ENCODE measurements at regions not wholly inside any gene's neighbourhood (a gene's known extent, or its start where the extent isn't known, plus 50 kb on each side); places are given as distances from the start of the nearest gene placed in this dataset.

GRCh38 chr2:221836095-221836494 is 264.0 kb upstream of the EPHA4 start:
- Histone ChIP-seq H3K4me3 (replicated peaks; ENCODE audit: insufficient read depth, low read length) (no peak overlapping the region), H3K27me3 (ENCODE audit: insufficient read depth, poor library complexity, severe bottlenecking) (no peaks in the 10 kb centered on the region), H3K27ac (replicated peaks) (no peak overlapping the region)
- no peak for DNase-seq (ENCODE audit: low read depth in 1 of 2, low spot score in 1 of 2)
- TF ChIP-seq GABPA (IDR thresholded peaks at IDR 0.05; ENCODE audit: low read depth) (no peak), CTCF (IDR thresholded peaks at IDR 0.05; ENCODE audit: insufficient read depth, low read length) (no peak), POLR2AphosphoS5 (IDR thresholded peaks at IDR 0.05; ENCODE audit: low read depth) (no peak), SPI1 (IDR thresholded peaks at IDR 0.05; ENCODE audit: borderline replicate concordance, low read depth) (no peak), REST (IDR thresholded peaks at IDR 0.05; ENCODE audit: insufficient replicate concordance, low read depth) (no peak)

- no peaks in the 10 kb centered on the region for H3K27me3 ChIP-seq (ENCODE audit: insufficient read depth, poor library complexity, severe bottlenecking)
- H3K27ac ChIP-seq (replicated peaks): no peak overlapping the region
- no peak for DNase-seq (ENCODE audit: low read depth in 1 of 2, low spot score in 1 of 2)
- no peak for TF ChIP-seq REST (IDR thresholded peaks at IDR 0.05; ENCODE audit: insufficient replicate concordance, low read depth)
- no peak for TF ChIP-seq POLR2AphosphoS5 (IDR thresholded peaks at IDR 0.05; ENCODE audit: low read depth)
- H3K4me3 ChIP-seq (replicated peaks; ENCODE audit: insufficient read depth, low read length): no peak overlapping the region
Observed at GRCh38 chr2:221833966-221834365, 261.9 kb upstream of the EPHA4 start.

GRCh38 chr2:221831051-221831450 is 258.9 kb upstream of the EPHA4 start:
- DNase-seq (ENCODE audit: low read depth in 1 of 2, low spot score in 1 of 2): no peak
- no peak overlapping the region for H3K27ac ChIP-seq (replicated peaks)
- no peak overlapping the region for H3K4me3 ChIP-seq (replicated peaks; ENCODE audit: insufficient read depth, low read length)
- H3K27me3 ChIP-seq (ENCODE audit: insufficient read depth, poor library complexity, severe bottlenecking): no peaks in the 10 kb centered on the region
- TF ChIP-seq GABPA (IDR thresholded peaks at IDR 0.05; ENCODE audit: low read depth) (no peak), SPI1 (IDR thresholded peaks at IDR 0.05; ENCODE audit: borderline replicate concordance, low read depth) (no peak), REST (IDR thresholded peaks at IDR 0.05; ENCODE audit: insufficient replicate concordance, low read depth) (no peak), CTCF (IDR thresholded peaks at IDR 0.05; ENCODE audit: insufficient read depth, low read length) (no peak), POLR2AphosphoS5 (IDR thresholded peaks at IDR 0.05; ENCODE audit: low read depth) (no peak)

- H3K27ac ChIP-seq (replicated peaks): no peak overlapping the region
- H3K27me3 ChIP-seq (ENCODE audit: insufficient read depth, poor library complexity, severe bottlenecking): no peaks in the 10 kb centered on the region
- DNase-seq (ENCODE audit: low read depth in 1 of 2, low spot score in 1 of 2): no peak
- TF ChIP-seq POLR2AphosphoS5 (IDR thresholded peaks at IDR 0.05; ENCODE audit: low read depth) (no peak), REST (IDR thresholded peaks at IDR 0.05; ENCODE audit: insufficient replicate concordance, low read depth) (no peak), GABPA (IDR thresholded peaks at IDR 0.05; ENCODE audit: low read depth) (no peak), SPI1 (IDR thresholded peaks at IDR 0.05; ENCODE audit: borderline replicate concordance, low read depth) (no peak), CTCF (IDR thresholded peaks at IDR 0.05; ENCODE audit: insufficient read depth, low read length) (no peak)
- no peak overlapping the region for H3K4me3 ChIP-seq (replicated peaks; ENCODE audit: insufficient read depth, low read length)
Observed at GRCh38 chr2:221822416-221822815, 250.3 kb upstream of the EPHA4 start.
